D721Med (cell line): ENCODE measurements at regions not wholly inside any gene's neighbourhood (a gene's known extent, or its start where the extent isn't known, plus 50 kb on each side); places are given as distances from the start of the nearest gene placed in this dataset.
"Not testable (repeated sequence)": the region's sequence is repeated elsewhere in the genome, so short reads cannot be mapped to it uniquely, and the experiment has no call there.

Experiments used
- DNase-seq: peaks from one replicate; pipeline ENCODE4 v3.0.0; 2011; ENCODE audit warnings: low spot score; ENCODE audit not compliant: insufficient read length
- FAIRE-seq: peaks from 2 replicates; lab custom pipeline; 2011; peaks lifted over from hg19 to GRCh38; lab: Jason Lieb, UNC
- TF ChIP-seq, protein P1 (sequence below): IDR thresholded peaks from 2 replicates; pipeline ENCODE4 v1.5.1; 2012; ENCODE audit warnings: mild to moderate bottlenecking, control low read depth; ENCODE audit not compliant: insufficient read depth; ENCODE audit errors: missing control alignments

DNA sequence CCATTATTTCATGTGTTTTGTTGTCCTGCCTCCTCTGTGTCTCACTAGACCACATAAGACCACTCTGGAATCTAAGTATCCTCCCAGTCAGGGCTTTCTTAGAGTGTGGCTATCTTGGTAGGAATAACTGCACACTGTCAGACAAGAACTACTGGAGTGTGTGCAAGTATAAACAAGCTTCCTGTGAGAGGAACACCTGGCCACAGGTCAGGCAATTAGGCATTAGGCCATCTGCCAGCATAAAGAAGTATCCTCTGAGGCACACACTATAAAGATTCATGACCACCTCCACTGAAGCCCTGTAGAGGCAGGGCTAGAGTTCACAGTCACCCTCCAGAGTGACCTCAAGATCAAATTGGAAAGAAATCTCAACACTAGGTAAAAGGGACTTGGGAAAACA, 507.0 kb upstream of the PABPC4L start:
- FAIRE-seq = no peak
- TF ChIP-seq, protein P1, sequence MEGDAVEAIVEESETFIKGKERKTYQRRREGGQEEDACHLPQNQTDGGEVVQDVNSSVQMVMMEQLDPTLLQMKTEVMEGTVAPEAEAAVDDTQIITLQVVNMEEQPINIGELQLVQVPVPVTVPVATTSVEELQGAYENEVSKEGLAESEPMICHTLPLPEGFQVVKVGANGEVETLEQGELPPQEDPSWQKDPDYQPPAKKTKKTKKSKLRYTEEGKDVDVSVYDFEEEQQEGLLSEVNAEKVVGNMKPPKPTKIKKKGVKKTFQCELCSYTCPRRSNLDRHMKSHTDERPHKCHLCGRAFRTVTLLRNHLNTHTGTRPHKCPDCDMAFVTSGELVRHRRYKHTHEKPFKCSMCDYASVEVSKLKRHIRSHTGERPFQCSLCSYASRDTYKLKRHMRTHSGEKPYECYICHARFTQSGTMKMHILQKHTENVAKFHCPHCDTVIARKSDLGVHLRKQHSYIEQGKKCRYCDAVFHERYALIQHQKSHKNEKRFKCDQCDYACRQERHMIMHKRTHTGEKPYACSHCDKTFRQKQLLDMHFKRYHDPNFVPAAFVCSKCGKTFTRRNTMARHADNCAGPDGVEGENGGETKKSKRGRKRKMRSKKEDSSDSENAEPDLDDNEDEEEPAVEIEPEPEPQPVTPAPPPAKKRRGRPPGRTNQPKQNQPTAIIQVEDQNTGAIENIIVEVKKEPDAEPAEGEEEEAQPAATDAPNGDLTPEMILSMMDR = no peak

GRCh38 chr4:134708026-134708425, 506.4 kb upstream of the PABPC4L start:
- FAIRE-seq = no peak

More for the DNA sequence above, 507.0 kb upstream of the PABPC4L start:
- no peak for DNase-seq

DNA sequence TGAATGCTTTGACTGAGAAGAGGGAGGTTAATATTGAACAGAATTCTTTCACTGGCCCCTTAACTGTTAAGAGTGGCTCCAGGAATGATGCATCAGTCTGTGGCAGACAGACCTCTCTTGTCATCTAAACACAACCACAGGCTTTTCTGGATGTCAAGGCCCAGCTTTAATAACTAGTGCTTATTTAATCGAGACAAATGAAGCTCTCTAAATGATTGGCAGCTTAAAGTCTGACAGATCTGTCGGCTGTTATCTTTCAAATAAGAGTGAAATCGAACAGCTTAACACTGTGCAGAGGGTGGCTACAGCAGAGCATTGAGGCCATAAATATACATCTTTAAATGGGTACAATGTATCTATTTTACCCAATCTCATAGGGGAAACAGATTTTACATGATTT, 500.8 kb upstream of the PABPC4L start:
- FAIRE-seq = peak; percentile 73
- TF ChIP-seq, protein P1 = no peak

More at GRCh38 chr4:134708026-134708425, 506.4 kb upstream of the PABPC4L start:
- no peak for DNase-seq
- TF ChIP-seq, protein P1 = no peak

DNA sequence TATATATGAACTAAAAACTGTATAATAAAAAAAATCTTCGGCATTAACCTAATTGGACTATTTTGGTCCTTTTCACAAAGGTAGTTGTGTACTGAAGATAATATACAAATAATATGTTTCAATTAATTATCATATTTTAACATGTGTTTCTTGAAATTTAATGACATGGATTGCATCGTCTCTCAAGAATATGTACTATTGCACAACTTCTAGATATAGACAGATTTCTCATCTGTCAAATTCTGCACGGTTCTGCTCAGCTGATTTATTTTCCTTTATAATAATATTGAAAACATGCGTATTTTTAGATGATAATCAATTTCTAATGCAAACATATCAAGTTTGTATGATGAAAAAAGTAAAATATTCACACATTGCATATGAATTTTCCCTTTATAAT, 498.7 kb upstream of the PABPC4L start:
- no peak for DNase-seq
- FAIRE-seq = no peak
- TF ChIP-seq, protein P1 = no peak

More for the DNA sequence above, 500.8 kb upstream of the PABPC4L start:
- DNase-seq = no peak

GRCh38 chr4:134698831-134699230, 497.2 kb upstream of the PABPC4L start:
- FAIRE-seq, DNase-seq: not testable (repeated sequence)

DNA sequence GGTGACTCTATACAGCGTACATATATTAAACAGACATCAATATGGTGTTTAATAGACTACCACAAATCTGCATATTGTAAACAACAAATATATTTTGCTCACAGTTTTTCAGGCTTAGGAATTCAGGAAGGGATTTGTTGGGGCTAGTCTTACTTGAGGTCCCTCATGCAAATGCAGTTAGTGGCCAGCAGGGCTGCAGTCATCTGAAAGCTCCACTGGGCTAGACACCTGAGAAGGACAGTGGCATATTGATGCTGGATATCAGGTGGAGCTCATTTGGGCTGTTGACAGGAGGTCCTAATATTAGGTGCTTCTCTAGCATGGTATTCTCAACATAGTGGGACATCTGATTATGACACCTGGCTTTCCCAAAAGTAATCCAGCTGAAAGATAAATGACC, 493.8 kb upstream of the PABPC4L start:
- TF ChIP-seq, protein P1 = no peak
- DNase-seq (no peak), FAIRE-seq (no peak)

DNA sequence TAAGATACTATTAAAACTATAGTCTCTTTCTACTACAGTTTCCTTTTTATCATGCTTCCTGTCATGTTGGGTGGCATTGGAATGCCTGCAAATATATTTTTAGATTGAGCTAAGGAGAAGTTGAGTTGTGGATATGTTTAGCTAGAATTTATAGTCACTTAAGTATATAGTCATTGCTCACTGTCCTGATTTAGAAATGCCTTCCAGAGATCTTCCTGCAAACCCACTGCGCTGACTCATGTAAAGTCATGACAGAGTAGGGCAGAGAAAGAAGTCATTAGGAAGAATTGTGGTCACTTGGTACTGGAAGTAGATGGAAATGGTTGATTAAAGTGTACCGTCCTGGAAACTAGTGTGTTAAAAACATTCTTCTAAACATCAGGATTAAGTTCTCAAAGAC, 490.3 kb upstream of the PABPC4L start:
- DNase-seq (no peak), FAIRE-seq (no peak)
- TF ChIP-seq, protein P1 = no peak
